Heart right ventricle (tissue), 16 donors: ENCODE measurements at regions not wholly inside any gene's neighbourhood (a gene's known extent, or its start where the extent isn't known, plus 50 kb on each side); places are given as distances from the start of the nearest gene placed in this dataset.

ENCODE experiments used
- ATAC-seq, 8 donors: fragments of 200-7000 bp; cut with Tn5 transposase; one replicate each; pipeline ENCODE4 v1.9.1; 2020; ENCODE audit warnings: mild to moderate bottlenecking in 8 of 8, moderate library complexity in 8 of 8, moderate number of reproducible peaks in 1 of 8
- DNase-seq, 2 donors: peaks; one replicate each; pipeline ENCODE4 v3.0.0-alpha.2; 2020
- H3K27ac ChIP-seq, 10 donors: fragments of 200-600 bp; sonication (generic) in 2 of 10; one replicate each; pipeline versions ENCODE4 v1.5.0 to v1.8.0; 2020 to 2022; ENCODE audit warnings: mild to moderate bottlenecking in 3 of 10
- H3K27me3 ChIP-seq, 7 donors: fragments of 200-600 bp; one replicate each; pipeline ENCODE4 v1.8.0; 2021 to 2022; ENCODE audit warnings: mild to moderate bottlenecking in 2 of 7
- H3K36me3 ChIP-seq, 9 donors: fragments of 200-600 bp; sonication (generic) in 1 of 9; one replicate each; pipeline versions ENCODE4 v1.5.0 to v1.8.0; 2020 to 2022; ENCODE audit warnings: mild to moderate bottlenecking in 2 of 9
- H3K4me1 ChIP-seq, 9 donors: fragments of 200-600 bp; sonication (generic) in 1 of 9; one replicate each; pipeline versions ENCODE4 v1.5.0 to v1.8.0; 2020 to 2022; ENCODE audit warnings: mild to moderate bottlenecking in 4 of 9
- H3K4me3 ChIP-seq, 10 donors: fragments of 200-600 bp; sonication (generic) in 2 of 10; one replicate each; pipeline versions ENCODE4 v1.5.0 to v1.8.0; 2020 to 2022; ENCODE audit warnings: mild to moderate bottlenecking in 7 of 10, moderate library complexity in 2 of 10
- H3K9me3 ChIP-seq, 11 donors: fragments of 200-600 bp in 10 of 11; sonication (generic) in 2 of 11; one replicate each; pipeline versions ENCODE4 v1.5.0 to v1.8.0; 2013 to 2022; ENCODE audit warnings: mild to moderate bottlenecking in 2 of 11, control low read depth in 1 of 11, moderate library complexity in 1 of 11
- CTCF ChIP-seq, 9 donors: fragments of 200-600 bp; sonication (generic) in 2 of 9; IDR thresholded peaks; one replicate each; pipeline versions ENCODE4 v1.5.0 to v1.8.0; 2021 to 2022; ENCODE audit warnings: antibody characterized with exemption in 9 of 9, mild to moderate bottlenecking in 5 of 9, moderate library complexity in 1 of 9
- WGBS, 2 donors: extraction: QIAGEN DNeasy Blood & Tissue Kit; methylation state at CpG; one replicate each; pipeline ENCODE4 v1.1.7; 2013; ENCODE audit warnings: inconsistent platforms in 1 of 2; 5-methylcytosine and 5-hydroxymethylcytosine counted together
- intact Hi-C, 10 donors: fragments of 100-400 bp; cut with DNase I; formaldehyde crosslinking; loops; one replicate each; pipeline versions ENCODE4 v1.11.1 to v1.14.2; 2022
- donor health status: Arrhythmogenic right ventricular cardiomyopathy.
- donor health status: ischemic (EF 13 %, LVEDD 7.1; RV severe dilation, severe dysfunction).
- donor health status: healthy with polysubstance abuse.
- donor health status: DM: no; HTN: yes; CAD: no.
- donor health status: DM: no; HTN: no; CAD: no.
- donor health status: ischemic (EF 25% LVEDD 6.9; RV normal size, moderate dysfunction).
- donor health status: ischemic (EF 25% LVEDD 5.7; RV mildly dilated, moderate dysfunction).
- donor health status: healthy.
- donor health status: DM: yes; HTN: yes; CAD: no.
- donor health status: Ischemic cardiomyopathy.
- donor health status: ischemic (EF 35%, LVEDD 5.7; RV mildly dilated, moderate dysfunction).
- donor health status: nonischemic (EF 11% LVEDD 7.7; RV severe dilation, severe dysfunction).
- donor health status: DM: yes; HTN: yes; CAD: no.
- donor health status: PGD.
- donor health status: ischemic (EF 29% LVEDD 5.4; RV normal size, mild dysfunction).
- donor health status: nonischemic (EF 23%, LVEDD 6.1; RV moderate dilation, normal function).

- 88 to 94% methylated on average over 1 of the region's 1 CpG for WGBS, 2 donors
- H3K27me3 ChIP-seq, result peaks cover 0 to 46% (median 9%) of the 10 kb centered on the region in 7 donors
- no peak overlapping the region for H3K4me3 ChIP-seq
- intact Hi-C loops, result no loop called here
- no peaks in the 10 kb centered on the region for H3K9me3 ChIP-seq
- no peaks in the 10 kb centered on the region for H3K4me1 ChIP-seq
- no peak for ATAC-seq
- no peak for DNase-seq
- no peaks in the 10 kb centered on the region for H3K36me3 ChIP-seq
- TF ChIP-seq CTCF (IDR thresholded peaks at IDR 0.05), result peak in 1 of 9 donors; percentile 9
- H3K27ac ChIP-seq, result no peak overlapping the region
Measured at GRCh38 chr6:98769546-98769945, 64.8 kb upstream of the POU3F2 start.

GRCh38 chr6:98775205-98775604, 59.2 kb upstream of the POU3F2 start:
- Histone ChIP-seq H3K36me3 (no peaks in the 10 kb centered on the region), H3K4me1 (no peaks in the 10 kb centered on the region), H3K27me3 (peaks cover 0 to 57% (median 11%) of the 10 kb centered on the region in 7 donors), H3K4me3 (no peak overlapping the region), H3K27ac (no peak overlapping the region), H3K9me3 (no peaks in the 10 kb centered on the region)
- WGBS, 2 donors, result 14 to 17% methylated on average over 2 of the region's 2 CpGs
- intact Hi-C loops, result no loop called here
- ATAC-seq (no peak), DNase-seq (no peak)
- no peak for TF ChIP-seq CTCF (IDR thresholded peaks at IDR 0.05)

GRCh38 chr6:98777762-98778161, 56.6 kb upstream of the POU3F2 start:
- no peak for ATAC-seq
- no peak overlapping the region for H3K4me3 ChIP-seq
- H3K27ac ChIP-seq, result no peak overlapping the region
- peaks cover 0 to 65% (median 11%) of the 10 kb centered on the region in 7 donors for H3K27me3 ChIP-seq
- H3K4me1 ChIP-seq, result no peaks in the 10 kb centered on the region
- intact Hi-C loops, result no loop called here
- TF ChIP-seq CTCF (IDR thresholded peaks at IDR 0.05), result no peak
- DNase-seq, result no peak
- 67 to 77% methylated on average over 1 of the region's 1 CpG for WGBS, 2 donors
- H3K9me3 ChIP-seq, result no peaks in the 10 kb centered on the region
- no peaks in the 10 kb centered on the region for H3K36me3 ChIP-seq

- WGBS, 2 donors, result 79 to 83% methylated on average over 3 of the region's 3 CpGs
- no peak for TF ChIP-seq CTCF (IDR thresholded peaks at IDR 0.05)
- H3K4me1 ChIP-seq, result no peaks in the 10 kb centered on the region
- no peak overlapping the region for H3K27ac ChIP-seq
- H3K4me3 ChIP-seq, result no peak overlapping the region
- DNase-seq (no peak), ATAC-seq (no peak)
- H3K27me3 ChIP-seq, result peaks cover 0 to 61% (median 15%) of the 10 kb centered on the region in 7 donors
- no peaks in the 10 kb centered on the region for H3K36me3 ChIP-seq
- intact Hi-C loops, result no loop called here
- no peaks in the 10 kb centered on the region for H3K9me3 ChIP-seq
Measured at GRCh38 chr6:98779618-98780017, 54.8 kb upstream of the POU3F2 start.
